ENCODE measurements at regions not wholly inside any gene's neighbourhood (a gene's known extent, or its start where the extent isn't known, plus 50 kb on each side); places are given as distances from the start of the nearest gene placed in this dataset.
"Not testable (repeated sequence)": the region's sequence is repeated elsewhere in the genome, so short reads cannot be mapped to it uniquely, and the experiment has no call there.

- DNase-seq, result no peak
These were observed 570.6 kb downstream of the ZBBX start for GRCh38 chr3:166809520-166809919.

GRCh38 chr3:166788936-166789335 lies 591.2 kb downstream of the ZBBX start:
- DNase-seq, result no peak

GRCh38 chr3:166785876-166786275 lies 594.2 kb downstream of the ZBBX start:
- DNase-seq, result no peak

GRCh38 chr3:166783206-166783605 lies 596.9 kb downstream of the ZBBX start:
- no peak for DNase-seq

- DNase-seq, result no peak
These were observed 615.3 kb downstream of the ZBBX start for GRCh38 chr3:166764698-166765318.

- DNase-seq, result no peak
These were observed 620.2 kb downstream of the ZBBX start for GRCh38 chr3:166759736-166760513.

- DNase-seq, result no peak
These were observed 627.9 kb downstream of the ZBBX start for GRCh38 chr3:166752214-166752613.

- no peak for DNase-seq
These were observed 636.5 kb downstream of the ZBBX start for GRCh38 chr3:166743481-166744134.

- no peak for DNase-seq
These were observed 645.4 kb downstream of the ZBBX start for GRCh38 chr3:166734734-166735133.

GRCh38 chr3:166731701-166732100 lies 648.4 kb downstream of the ZBBX start:
- DNase-seq, result no peak

GRCh38 chr3:166721466-166721865 lies 658.6 kb downstream of the ZBBX start:
- no peak for DNase-seq

GRCh38 chr3:166714206-166714605 lies 665.9 kb downstream of the ZBBX start:
- DNase-seq, result no peak

GRCh38 chr3:166713787-166714186 lies 666.3 kb downstream of the ZBBX start:
- DNase-seq, result no peak

GRCh38 chr3:166706094-166706493 lies 674.0 kb downstream of the ZBBX start:
- no peak for DNase-seq

- DNase-seq, result no peak
These were observed 682.6 kb downstream of the ZBBX start for GRCh38 chr3:166697495-166697894.

- DNase-seq, result no peak
These were observed 684.0 kb downstream of the ZBBX start for GRCh38 chr3:166696103-166696502.

- DNase-seq, result no peak
These were observed 691.4 kb downstream of the ZBBX start for GRCh38 chr3:166688665-166689064.

GRCh38 chr3:166685246-166685645 lies 694.9 kb downstream of the ZBBX start:
- DNase-seq, result no peak

GRCh38 chr3:166684077-166684476 lies 696.0 kb downstream of the ZBBX start:
- DNase-seq, result not testable (repeated sequence)

GRCh38 chr3:166669781-166670180 lies 710.3 kb downstream of the ZBBX start:
- no peak for DNase-seq

GRCh38 chr3:166663194-166663593 lies 716.9 kb downstream of the ZBBX start:
- DNase-seq, result no peak

- no peak for DNase-seq
These were observed 718.5 kb downstream of the ZBBX start for GRCh38 chr3:166661621-166662020.

- DNase-seq, result no peak
These were observed 719.1 kb downstream of the ZBBX start for GRCh38 chr3:166660962-166661361.

- DNase-seq, result no peak
These were observed 742.0 kb downstream of the ZBBX start for GRCh38 chr3:166637984-166638530.

Data from DMS153 (cell line).